ENCODE measurements at regions not wholly inside any gene's neighbourhood (a gene's known extent, or its start where the extent isn't known, plus 50 kb on each side); places are given as distances from the start of the nearest gene placed in this dataset.

GRCh38 chr2:5798084-5798483 lies 105.9 kb downstream of the SOX11 start:
- no peaks in the 10 kb centered on the region for H3K36me3 ChIP-seq (ENCODE audit: control insufficient read depth, insufficient read depth, low read length)
- in situ Hi-C loops (cut with HindIII; ENCODE audit: low pct_unique_long_range_greater_than_20kb, low sequenced_read_pairs) = no loop called here
- no peak for ATAC-seq
- POLR2A ChIA-PET = no interaction called here
- H3K4me1 ChIP-seq (ENCODE audit: control insufficient read depth, insufficient read depth, low read length) = no peaks in the 10 kb centered on the region
- H3K4me3 ChIP-seq (ENCODE audit: low read depth in 2 of 2, low read length in 2 of 2) = no peak overlapping the region
- H3K9me3 ChIP-seq (ENCODE audit: control insufficient read depth, insufficient read depth, low read depth, low read length) = no peaks in the 10 kb centered on the region
- no peak overlapping the region for H3K27ac ChIP-seq (ENCODE audit: low read length)
- CTCF ChIA-PET = no interaction called here
- BruUV-seq (replicated peaks) = no TSS peak
- DNase-seq (ENCODE audit: low read depth, low spot score) = no peak
- TF ChIP-seq TCF7L2 (IDR thresholded peaks at IDR 0.05; ENCODE audit: low read depth, low read length) = no peak
- TF ChIP-seq REST (IDR thresholded peaks at IDR 0.05; ENCODE audit: insufficient read depth in 1 of 2, low read depth in 2 of 2, low read length in 1 of 2) = no peak
- TF ChIP-seq CTCF (IDR thresholded peaks at IDR 0.05) = no peak
- no peak for TF ChIP-seq SIN3A (IDR thresholded peaks at IDR 0.05; ENCODE audit: borderline replicate concordance, insufficient read depth, low read depth, low read length)
- TF ChIP-seq POLR2AphosphoS5 (IDR thresholded peaks at IDR 0.05; ENCODE audit: low read depth, low read length) = no peak
- H3K27me3 ChIP-seq (ENCODE audit: control insufficient read depth, insufficient read depth, low read length) = no peaks in the 10 kb centered on the region
- intact Hi-C loops (cut with micrococcal nuclease; ENCODE audit: unreplicated experiment) = no loop called here

DNA sequence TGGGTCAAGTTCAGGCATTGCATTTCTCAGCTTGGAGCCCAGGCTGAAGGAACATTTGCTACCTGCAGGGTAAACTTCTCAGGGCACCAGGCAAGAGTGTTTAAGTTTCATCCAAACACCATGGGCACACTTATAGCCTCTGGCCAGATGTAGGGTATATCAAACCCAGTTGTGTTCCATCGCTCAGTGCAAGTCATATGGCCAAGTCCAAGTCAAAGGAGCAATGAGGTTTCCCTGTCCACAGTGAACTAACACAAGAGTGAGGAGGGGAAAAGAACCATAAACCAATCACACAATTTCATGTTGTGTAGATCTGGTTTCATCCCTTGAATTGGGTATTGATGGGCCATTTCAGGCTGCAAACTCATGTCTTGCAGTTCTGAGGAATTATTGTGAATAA lies 107.2 kb downstream of the SOX11 start:
- POLR2A ChIA-PET = no interaction called here

More for the DNA sequence above, 107.2 kb downstream of the SOX11 start:
- no peaks in the 10 kb centered on the region for H3K9me3 ChIP-seq (ENCODE audit: control insufficient read depth, insufficient read depth, low read depth, low read length)
- no peak overlapping the region for H3K4me3 ChIP-seq (ENCODE audit: low read depth in 2 of 2, low read length in 2 of 2)
- no peaks in the 10 kb centered on the region for H3K36me3 ChIP-seq (ENCODE audit: control insufficient read depth, insufficient read depth, low read length)
- in situ Hi-C loops (cut with HindIII; ENCODE audit: low pct_unique_long_range_greater_than_20kb, low sequenced_read_pairs) = no loop called here
- CTCF ChIA-PET = no interaction called here
- H3K27me3 ChIP-seq (ENCODE audit: control insufficient read depth, insufficient read depth, low read length) = no peaks in the 10 kb centered on the region
- H3K4me1 ChIP-seq (ENCODE audit: control insufficient read depth, insufficient read depth, low read length) = no peaks in the 10 kb centered on the region
- DNase-seq (ENCODE audit: low read depth, low spot score) (no peak), ATAC-seq (no peak)
- TF ChIP-seq TCF7L2 (IDR thresholded peaks at IDR 0.05; ENCODE audit: low read depth, low read length) (no peak), POLR2AphosphoS5 (IDR thresholded peaks at IDR 0.05; ENCODE audit: low read depth, low read length) (no peak), SIN3A (IDR thresholded peaks at IDR 0.05; ENCODE audit: borderline replicate concordance, insufficient read depth, low read depth, low read length) (no peak), CTCF (IDR thresholded peaks at IDR 0.05) (no peak), REST (IDR thresholded peaks at IDR 0.05; ENCODE audit: insufficient read depth in 1 of 2, low read depth in 2 of 2, low read length in 1 of 2) (no peak)
- BruUV-seq (replicated peaks) = no TSS peak
- H3K27ac ChIP-seq (ENCODE audit: low read length) = no peak overlapping the region
- intact Hi-C loops (cut with micrococcal nuclease; ENCODE audit: unreplicated experiment) = no loop called here
